ENCODE measurements at regions not wholly inside any gene's neighbourhood (a gene's known extent, or its start where the extent isn't known, plus 50 kb on each side); places are given as distances from the start of the nearest gene placed in this dataset.

DNA sequence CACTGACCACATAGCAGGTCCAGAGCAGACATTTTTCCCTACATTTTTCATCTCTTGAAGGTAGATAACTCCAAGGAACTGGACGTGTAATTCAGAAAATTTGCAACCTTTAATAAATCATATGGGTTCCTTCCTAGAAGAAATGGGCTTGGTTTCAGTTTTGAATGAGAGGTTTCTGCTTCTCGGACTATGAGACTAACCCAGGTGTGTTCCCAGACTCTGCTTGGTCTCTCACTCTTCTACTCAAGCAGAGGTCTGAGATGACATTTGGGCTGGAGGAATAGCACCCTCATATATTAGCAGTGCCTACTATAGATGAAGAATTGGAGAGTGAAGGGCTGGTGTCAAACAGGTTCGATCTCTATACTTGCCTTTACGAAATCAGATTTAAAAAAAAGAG, 231.2 kb downstream of the DOK5 start:
- H3K9me3 ChIP-seq: no peaks in the 10 kb centered on the region
- WGBS: 83% methylated on average over 4 of the region's 4 CpGs
- no peaks in the 10 kb centered on the region for H3K27me3 ChIP-seq (replicated peaks; ENCODE audit: insufficient read depth)
- H3K4me1 ChIP-seq (replicated peaks): no peaks in the 10 kb centered on the region
- intact Hi-C loops (cut with DNase I): no loop called here
- H3K4me3 ChIP-seq: no peak overlapping the region
- DNase-seq (ENCODE audit: low spot score): no peak
- TF ChIP-seq POLR2AphosphoS5 (IDR thresholded peaks at IDR 0.05) (no peak), POLR2A (IDR thresholded peaks at IDR 0.05) (no peak)
- TF ChIP-seq, protein P1, sequence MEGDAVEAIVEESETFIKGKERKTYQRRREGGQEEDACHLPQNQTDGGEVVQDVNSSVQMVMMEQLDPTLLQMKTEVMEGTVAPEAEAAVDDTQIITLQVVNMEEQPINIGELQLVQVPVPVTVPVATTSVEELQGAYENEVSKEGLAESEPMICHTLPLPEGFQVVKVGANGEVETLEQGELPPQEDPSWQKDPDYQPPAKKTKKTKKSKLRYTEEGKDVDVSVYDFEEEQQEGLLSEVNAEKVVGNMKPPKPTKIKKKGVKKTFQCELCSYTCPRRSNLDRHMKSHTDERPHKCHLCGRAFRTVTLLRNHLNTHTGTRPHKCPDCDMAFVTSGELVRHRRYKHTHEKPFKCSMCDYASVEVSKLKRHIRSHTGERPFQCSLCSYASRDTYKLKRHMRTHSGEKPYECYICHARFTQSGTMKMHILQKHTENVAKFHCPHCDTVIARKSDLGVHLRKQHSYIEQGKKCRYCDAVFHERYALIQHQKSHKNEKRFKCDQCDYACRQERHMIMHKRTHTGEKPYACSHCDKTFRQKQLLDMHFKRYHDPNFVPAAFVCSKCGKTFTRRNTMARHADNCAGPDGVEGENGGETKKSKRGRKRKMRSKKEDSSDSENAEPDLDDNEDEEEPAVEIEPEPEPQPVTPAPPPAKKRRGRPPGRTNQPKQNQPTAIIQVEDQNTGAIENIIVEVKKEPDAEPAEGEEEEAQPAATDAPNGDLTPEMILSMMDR (IDR thresholded peaks at IDR 0.05): no peak
- H3K27ac ChIP-seq: no peak overlapping the region
- no peaks in the 10 kb centered on the region for H3K36me3 ChIP-seq

DNA sequence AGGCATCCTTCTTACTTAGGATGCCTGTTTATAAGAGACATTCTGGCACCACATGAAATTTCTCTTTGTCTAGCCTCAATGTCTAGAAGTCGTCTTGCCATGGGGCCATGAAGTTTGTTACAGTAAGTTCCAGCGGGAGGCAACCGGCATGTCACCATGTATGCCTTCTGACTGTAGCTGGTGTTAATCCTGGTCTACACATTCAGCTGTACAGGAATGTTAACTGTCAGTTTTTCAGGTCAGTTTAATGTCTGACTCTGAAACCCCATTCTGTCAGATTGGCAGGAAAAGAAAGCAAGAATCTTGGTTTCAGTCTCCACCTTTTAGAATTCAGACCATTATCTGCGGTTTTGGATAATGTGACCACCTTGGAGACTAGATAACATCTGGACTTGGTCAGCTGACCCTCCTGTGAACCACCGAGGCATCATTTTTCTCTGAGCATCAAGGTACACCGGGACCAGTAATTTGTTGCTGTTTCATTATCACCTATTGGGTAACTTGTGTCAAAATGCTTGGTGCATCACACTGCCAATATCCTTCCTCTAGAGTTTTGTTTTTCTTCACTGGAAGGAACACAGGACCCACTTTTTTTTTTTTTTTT, 228.7 kb downstream of the DOK5 start:
- no peak overlapping the region for H3K27ac ChIP-seq
- H3K9me3 ChIP-seq: no peaks in the 10 kb centered on the region
- no peak overlapping the region for H3K4me3 ChIP-seq
- DNase-seq (ENCODE audit: low spot score): no peak
- intact Hi-C loops (cut with DNase I): no loop called here
- no peaks in the 10 kb centered on the region for H3K36me3 ChIP-seq
- H3K4me1 ChIP-seq (replicated peaks): no peaks in the 10 kb centered on the region
- WGBS: 85% methylated on average over 6 of the region's 6 CpGs
- TF ChIP-seq, protein P1 (IDR thresholded peaks at IDR 0.05): no peak
- TF ChIP-seq POLR2AphosphoS5 (IDR thresholded peaks at IDR 0.05): no peak
- no peak for TF ChIP-seq POLR2A (IDR thresholded peaks at IDR 0.05)
- no peaks in the 10 kb centered on the region for H3K27me3 ChIP-seq (replicated peaks; ENCODE audit: insufficient read depth)

Small RNA genes lying in the stretch of these regions (small RNA-seq; reads per million reads assigned to genes)
- gene RNU4ATAC7P: 0 reads per million in 2 donors

All from prostate gland (tissue), 2 donors.